ENCODE measurements at regions not wholly inside any gene's neighbourhood (a gene's known extent, or its start where the extent isn't known, plus 50 kb on each side); places are given as distances from the start of the nearest gene placed in this dataset.

DNA sequence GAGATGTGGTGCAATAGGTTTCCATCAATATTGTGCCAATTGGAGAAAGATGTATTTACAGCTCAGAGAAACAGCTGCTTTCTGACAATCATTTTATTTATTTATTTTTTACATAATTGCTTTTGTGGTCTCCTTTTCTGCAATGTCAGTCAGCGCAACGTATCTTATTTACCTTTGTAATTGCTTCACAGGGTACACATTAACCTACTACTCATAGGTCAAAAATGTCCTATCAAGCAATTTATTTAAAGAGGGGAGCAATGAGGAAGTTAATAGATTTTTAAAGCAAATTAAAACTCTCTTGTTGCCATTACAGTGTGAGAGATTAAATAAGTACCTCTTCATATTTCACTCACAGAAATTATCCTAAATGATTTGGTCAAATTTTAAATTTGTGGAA lies 291.0 kb downstream of the CALCRL start:
- H3K9me3 Mint-ChIP-seq = peaks cover 5 to 21% (median 17%) of the 10 kb centered on the region in 7 donors

DNA sequence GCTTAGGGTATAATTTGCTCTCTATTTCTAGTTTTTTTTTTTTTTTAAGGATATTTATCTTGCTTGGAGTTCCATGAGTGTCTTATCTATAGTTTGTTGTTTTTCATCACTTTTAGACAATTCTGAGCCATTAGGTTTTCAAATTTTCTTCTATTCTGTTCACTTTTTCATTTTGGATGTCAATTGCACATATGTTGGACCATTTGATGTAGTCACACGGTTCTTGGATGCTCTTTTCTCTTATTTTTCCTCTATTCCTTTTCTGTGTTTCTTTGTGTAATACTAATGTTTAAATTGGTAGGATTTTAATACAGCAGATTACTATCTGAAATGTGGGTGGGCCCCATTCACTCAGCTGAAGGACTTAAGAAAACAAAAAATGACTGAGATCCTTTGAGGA lies 292.6 kb downstream of the CALCRL start:
- no peak overlapping the region for H3K4me3 Mint-ChIP-seq
- H3K9me3 ChIP-seq (replicated peaks in 1 of 2; ENCODE audit: control insufficient read depth in 1 of 2, insufficient read depth in 1 of 2, low read length in 2 of 2) = peaks cover 3 to 15% of the 10 kb centered on the region in 2 donors
- no peak overlapping the region for H3K4me3 ChIP-seq (replicated peaks in 1 of 3; ENCODE audit: low read depth in 2 of 3, low read length in 3 of 3)
- no peaks in the 10 kb centered on the region for H3K4me1 ChIP-seq (ENCODE audit: control insufficient read depth in 1 of 2, insufficient read depth in 2 of 2, low read length in 2 of 2)
- no peak overlapping the region for H2AFZ ChIP-seq (ENCODE audit: insufficient read depth, low read depth, low read length, poor library complexity, severe bottlenecking)
- no peak overlapping the region for H3K4me2 ChIP-seq (replicated peaks; ENCODE audit: extremely low read depth, low read length, poor library complexity, severe bottlenecking)
- H3K9me3 Mint-ChIP-seq = peaks cover 5 to 21% (median 17%) of the 10 kb centered on the region in 7 donors
- intact Hi-C loops (cut with micrococcal nuclease) = no loop called here
- DNase-seq = no peak
- H4K20me1 ChIP-seq (ENCODE audit: insufficient read depth, low read length) = no peaks in the 10 kb centered on the region
- H3K9ac ChIP-seq (ENCODE audit: insufficient read depth, low read length, poor library complexity, severe bottlenecking) = no peak overlapping the region
- no peaks in the 10 kb centered on the region for H3K36me3 Mint-ChIP-seq
- no peaks in the 10 kb centered on the region for H3K79me2 ChIP-seq (ENCODE audit: insufficient read depth, low read length)
- WGBS (ENCODE audit: insufficient coverage) = no CpG with 5 or more reads among the region's 1 CpG
- H3K4me1 Mint-ChIP-seq = no peaks in the 10 kb centered on the region
- H3K27ac ChIP-seq (ENCODE audit: low read depth in 1 of 2, low read length in 2 of 2) = no peak overlapping the region
- H3K27me3 Mint-ChIP-seq (ENCODE audit: low read depth in 3 of 3) = no peaks in the 10 kb centered on the region
- no peak overlapping the region for H3K27ac Mint-ChIP-seq
- TF ChIP-seq, protein P1, sequence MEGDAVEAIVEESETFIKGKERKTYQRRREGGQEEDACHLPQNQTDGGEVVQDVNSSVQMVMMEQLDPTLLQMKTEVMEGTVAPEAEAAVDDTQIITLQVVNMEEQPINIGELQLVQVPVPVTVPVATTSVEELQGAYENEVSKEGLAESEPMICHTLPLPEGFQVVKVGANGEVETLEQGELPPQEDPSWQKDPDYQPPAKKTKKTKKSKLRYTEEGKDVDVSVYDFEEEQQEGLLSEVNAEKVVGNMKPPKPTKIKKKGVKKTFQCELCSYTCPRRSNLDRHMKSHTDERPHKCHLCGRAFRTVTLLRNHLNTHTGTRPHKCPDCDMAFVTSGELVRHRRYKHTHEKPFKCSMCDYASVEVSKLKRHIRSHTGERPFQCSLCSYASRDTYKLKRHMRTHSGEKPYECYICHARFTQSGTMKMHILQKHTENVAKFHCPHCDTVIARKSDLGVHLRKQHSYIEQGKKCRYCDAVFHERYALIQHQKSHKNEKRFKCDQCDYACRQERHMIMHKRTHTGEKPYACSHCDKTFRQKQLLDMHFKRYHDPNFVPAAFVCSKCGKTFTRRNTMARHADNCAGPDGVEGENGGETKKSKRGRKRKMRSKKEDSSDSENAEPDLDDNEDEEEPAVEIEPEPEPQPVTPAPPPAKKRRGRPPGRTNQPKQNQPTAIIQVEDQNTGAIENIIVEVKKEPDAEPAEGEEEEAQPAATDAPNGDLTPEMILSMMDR (IDR thresholded peaks at IDR 0.05) = no peak
- H3K27me3 ChIP-seq (ENCODE audit: control insufficient read depth in 2 of 2, insufficient read depth in 2 of 2, low read length in 2 of 2) = no peaks in the 10 kb centered on the region
- no peaks in the 10 kb centered on the region for H3K36me3 ChIP-seq (replicated peaks in 1 of 2; ENCODE audit: control insufficient read depth in 1 of 2, insufficient read depth in 2 of 2, low read length in 2 of 2)

More for the DNA sequence above, 291.0 kb downstream of the CALCRL start:
- Mint-ChIP-seq H3K4me3 (no peak overlapping the region), H3K27ac (no peak overlapping the region), H3K27me3 (ENCODE audit: low read depth in 3 of 3) (no peaks in the 10 kb centered on the region), H3K4me1 (no peaks in the 10 kb centered on the region), H3K36me3 (no peaks in the 10 kb centered on the region)
- no CpG with 5 or more reads among the region's 2 CpGs for WGBS (ENCODE audit: insufficient coverage)
- TF ChIP-seq, protein P1 (IDR thresholded peaks at IDR 0.05) = no peak
- intact Hi-C loops (cut with micrococcal nuclease) = no loop called here
- Histone ChIP-seq H4K20me1 (ENCODE audit: insufficient read depth, low read length) (no peaks in the 10 kb centered on the region), H3K4me2 (replicated peaks; ENCODE audit: extremely low read depth, low read length, poor library complexity, severe bottlenecking) (no peak overlapping the region), H3K79me2 (ENCODE audit: insufficient read depth, low read length) (no peaks in the 10 kb centered on the region), H3K4me3 (replicated peaks in 1 of 3; ENCODE audit: low read depth in 2 of 3, low read length in 3 of 3) (no peak overlapping the region), H3K36me3 (replicated peaks in 1 of 2; ENCODE audit: control insufficient read depth in 1 of 2, insufficient read depth in 2 of 2, low read length in 2 of 2) (no peaks in the 10 kb centered on the region), H3K9me3 (replicated peaks in 1 of 2; ENCODE audit: control insufficient read depth in 1 of 2, insufficient read depth in 1 of 2, low read length in 2 of 2) (peaks cover 3 to 15% of the 10 kb centered on the region in 2 donors), H2AFZ (ENCODE audit: insufficient read depth, low read depth, low read length, poor library complexity, severe bottlenecking) (no peak overlapping the region), H3K27me3 (ENCODE audit: control insufficient read depth in 2 of 2, insufficient read depth in 2 of 2, low read length in 2 of 2) (no peaks in the 10 kb centered on the region), H3K9ac (ENCODE audit: insufficient read depth, low read length, poor library complexity, severe bottlenecking) (no peak overlapping the region), H3K27ac (ENCODE audit: low read depth in 1 of 2, low read length in 2 of 2) (no peak overlapping the region), H3K4me1 (ENCODE audit: control insufficient read depth in 1 of 2, insufficient read depth in 2 of 2, low read length in 2 of 2) (no peaks in the 10 kb centered on the region)
- DNase-seq = no peak
